Endothelial cell of umbilical vein (primary cell): ENCODE measurements at regions not wholly inside any gene's neighbourhood (a gene's known extent, or its start where the extent isn't known, plus 50 kb on each side); places are given as distances from the start of the nearest gene placed in this dataset.

Source experiments
- CTCF ChIP-seq, 2 donors: IDR thresholded peaks; 1 replicate in 1 of 2; 2 replicates in 1 of 2; pipeline ENCODE4 v1.5.1; 2011; ENCODE audit warnings: low read length in 2 of 2, mild to moderate bottlenecking in 2 of 2, moderate library complexity in 2 of 2, control low read depth in 1 of 2, inconsistent platforms in 1 of 2, low read depth in 1 of 2; ENCODE audit not compliant: insufficient read depth in 1 of 2; ENCODE audit errors: extremely low read depth in 1 of 2
- EZH2 ChIP-seq: IDR thresholded peaks from 2 replicates; pipeline ENCODE4 v1.6.1; 2012; ENCODE audit warnings: borderline replicate concordance, low read depth, mild to moderate bottlenecking, moderate library complexity, low read length, inconsistent platforms; ENCODE audit not compliant: severe bottlenecking
- MAX ChIP-seq: IDR thresholded peaks from 2 replicates; pipeline ENCODE4 v1.6.1; 2011; ENCODE audit not compliant: insufficient read depth, insufficient read length
- MYC ChIP-seq: IDR thresholded peaks from one replicate; pipeline ENCODE4 v1.6.1; 2011; ENCODE audit warnings: mild to moderate bottlenecking, low read depth, low read length
- POLR2A ChIP-seq: IDR thresholded peaks from 2 replicates; pipeline ENCODE4 v1.6.1; 2012; ENCODE audit warnings: low read depth, mild to moderate bottlenecking, control low read depth, low read length
- POLR2AphosphoS5 ChIP-seq: IDR thresholded peaks from 2 replicates; pipeline ENCODE4 v1.6.1; 2012; ENCODE audit warnings: low read depth, mild to moderate bottlenecking, control low read depth, low read length, moderate library complexity; ENCODE audit not compliant: insufficient read depth

- TF ChIP-seq POLR2A (no peak), MAX (no peak), CTCF (IDR thresholded peaks at IDR 0.05; ENCODE audit: extremely low read depth in 1 of 2, insufficient read depth in 1 of 2, low read depth in 1 of 2, low read length in 2 of 2) (no peak), POLR2AphosphoS5 (no peak), EZH2 (no peak), MYC (no peak)
These were observed 170.0 kb upstream of the SLC16A7 start for GRCh38 chr12:59425798-59426197.
